Loucy (cell line): ENCODE measurements at regions not wholly inside any gene's neighbourhood (a gene's known extent, or its start where the extent isn't known, plus 50 kb on each side); places are given as distances from the start of the nearest gene placed in this dataset.

ENCODE experiments used
- H2AFZ ChIP-seq: fragments of 200-600 bp; sonication (generic); 2 replicates; pipeline ENCODE4 v1.6.0; 2016; ENCODE audit warnings: antibody characterized with exemption, mild to moderate bottlenecking, low read length, moderate library complexity
- H3F3A ChIP-seq: fragments of 200-600 bp; 2 replicates; pipeline ENCODE4 v1.6.0; 2016; ENCODE audit warnings: antibody characterized with exemption, low read depth, mild to moderate bottlenecking
- H3K27me3 ChIP-seq: fragments of 200-600 bp; sonication (generic); 2 replicates; pipeline ENCODE4 v1.6.1; 2014; ENCODE audit warnings: low read length, mild to moderate bottlenecking; ENCODE audit not compliant: insufficient read depth, poor library complexity, severe bottlenecking
- H3K36me3 ChIP-seq: fragments of 200-600 bp; sonication (generic); 2 replicates; pipeline ENCODE4 v1.6.1; 2016; ENCODE audit warnings: low read length; ENCODE audit not compliant: insufficient read depth
- H3K4me1 ChIP-seq: fragments of 200-600 bp; sonication (generic); 2 replicates; pipeline ENCODE4 v1.5.1; 2014; ENCODE audit warnings: low read length, mild to moderate bottlenecking; ENCODE audit not compliant: insufficient read depth, poor library complexity, severe bottlenecking
- H3K4me2 ChIP-seq: fragments of 200-600 bp; sonication (generic); 2 replicates; pipeline ENCODE4 v1.6.0; 2014; ENCODE audit warnings: antibody characterized with exemption, low read length, low read depth, mild to moderate bottlenecking; ENCODE audit not compliant: poor library complexity, severe bottlenecking
- H3K4me3 ChIP-seq: fragments of 200-600 bp; sonication (generic); 2 replicates; pipeline ENCODE4 v1.5.1; 2014; ENCODE audit warnings: low read length, mild to moderate bottlenecking, mixed read lengths; ENCODE audit not compliant: poor library complexity, severe bottlenecking
- H3K79me2 ChIP-seq: fragments of 200-600 bp; sonication (generic); 2 replicates; pipeline ENCODE4 v1.6.1; 2014; ENCODE audit warnings: low read length; ENCODE audit not compliant: insufficient read depth
- H3K9ac ChIP-seq: fragments of 200-600 bp; sonication (generic); 2 replicates; pipeline ENCODE4 v1.6.0; 2014; ENCODE audit warnings: mild to moderate bottlenecking, low read depth, low read length, moderate library complexity; ENCODE audit not compliant: poor library complexity, severe bottlenecking
- H3K9me2 ChIP-seq: fragments of 200-600 bp; sonication (generic); replicated peaks from 2 replicates; pipeline ENCODE4 v1.6.1; 2016; ENCODE audit warnings: low read depth, low read length, mixed read lengths
- H3K9me3 ChIP-seq: fragments of 200-600 bp; sonication (generic); 2 replicates; pipeline ENCODE4 v1.6.1; 2014; ENCODE audit warnings: mild to moderate bottlenecking, antibody characterized with exemption, low read length, low read depth; ENCODE audit not compliant: insufficient read depth
- H4K20me1 ChIP-seq: fragments of 200-600 bp; sonication (generic); 2 replicates; pipeline ENCODE4 v1.6.0; 2014; ENCODE audit warnings: antibody characterized with exemption, low read length, mild to moderate bottlenecking; ENCODE audit not compliant: insufficient read depth, poor library complexity, severe bottlenecking
- EZH2phosphoT487 ChIP-seq: fragments of 200-600 bp; IDR thresholded peaks from 2 replicates; pipeline ENCODE4 v1.6.1; 2018; ENCODE audit warnings: antibody characterized with exemption, mild to moderate bottlenecking, moderate library complexity, borderline replicate concordance
- TF ChIP-seq, protein P1 (sequence below): fragments of 200-600 bp; sonication (generic); conservative IDR thresholded peaks from 2 replicates; pipeline ENCODE4 v1.5.1; 2014; ENCODE audit warnings: mild to moderate bottlenecking, antibody characterized with exemption, low read length

DNA sequence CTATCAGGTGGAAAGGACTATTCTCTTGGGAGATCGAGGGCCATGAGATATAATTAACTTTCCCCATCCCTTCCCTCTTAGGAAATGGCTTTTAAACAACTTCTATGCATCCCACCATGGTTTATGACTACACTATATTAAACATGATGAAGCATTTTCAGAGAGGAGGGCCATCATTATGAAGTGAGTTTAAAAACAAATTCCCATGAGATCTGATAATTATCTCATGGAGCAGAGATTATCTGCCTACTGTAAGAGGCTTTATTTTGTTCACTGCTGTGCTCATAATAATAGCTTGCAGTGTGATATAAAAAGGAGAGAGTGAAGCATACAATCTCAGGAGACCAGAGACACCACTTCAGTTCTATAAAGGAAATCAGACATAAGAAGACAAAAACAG is 330.5 kb upstream of the ZFP42 start:
- Histone ChIP-seq H4K20me1 (no peaks in the 10 kb centered on the region), H3K79me2 (no peaks in the 10 kb centered on the region), H3K4me3 (no peak overlapping the region), H3K9me3 (peaks cover 4% of the 10 kb centered on the region; the same call in 1 of the 2 replicates), H3K9me2 (no peaks in the 10 kb centered on the region), H3K4me2 (no peak overlapping the region), H3K36me3 (no peaks in the 10 kb centered on the region), H2AFZ (no peak overlapping the region), H3K4me1 (no peaks in the 10 kb centered on the region), H3K9ac (no peak overlapping the region), H3F3A (no peaks in the 10 kb centered on the region), H3K27me3 (no peaks in the 10 kb centered on the region)
- no peak for TF ChIP-seq EZH2phosphoT487
- TF ChIP-seq, protein P1, sequence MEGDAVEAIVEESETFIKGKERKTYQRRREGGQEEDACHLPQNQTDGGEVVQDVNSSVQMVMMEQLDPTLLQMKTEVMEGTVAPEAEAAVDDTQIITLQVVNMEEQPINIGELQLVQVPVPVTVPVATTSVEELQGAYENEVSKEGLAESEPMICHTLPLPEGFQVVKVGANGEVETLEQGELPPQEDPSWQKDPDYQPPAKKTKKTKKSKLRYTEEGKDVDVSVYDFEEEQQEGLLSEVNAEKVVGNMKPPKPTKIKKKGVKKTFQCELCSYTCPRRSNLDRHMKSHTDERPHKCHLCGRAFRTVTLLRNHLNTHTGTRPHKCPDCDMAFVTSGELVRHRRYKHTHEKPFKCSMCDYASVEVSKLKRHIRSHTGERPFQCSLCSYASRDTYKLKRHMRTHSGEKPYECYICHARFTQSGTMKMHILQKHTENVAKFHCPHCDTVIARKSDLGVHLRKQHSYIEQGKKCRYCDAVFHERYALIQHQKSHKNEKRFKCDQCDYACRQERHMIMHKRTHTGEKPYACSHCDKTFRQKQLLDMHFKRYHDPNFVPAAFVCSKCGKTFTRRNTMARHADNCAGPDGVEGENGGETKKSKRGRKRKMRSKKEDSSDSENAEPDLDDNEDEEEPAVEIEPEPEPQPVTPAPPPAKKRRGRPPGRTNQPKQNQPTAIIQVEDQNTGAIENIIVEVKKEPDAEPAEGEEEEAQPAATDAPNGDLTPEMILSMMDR = no peak

GRCh38 chr4:187666034-187666433 is 329.5 kb upstream of the ZFP42 start:
- Histone ChIP-seq H3K9me2 (no peaks in the 10 kb centered on the region), H3K79me2 (no peaks in the 10 kb centered on the region), H3K4me3 (no peak overlapping the region), H3K9me3 (peaks cover 4% of the 10 kb centered on the region; the same call in 1 of the 2 replicates), H3F3A (no peaks in the 10 kb centered on the region), H3K9ac (no peak overlapping the region), H2AFZ (no peak overlapping the region), H3K36me3 (no peaks in the 10 kb centered on the region), H4K20me1 (no peaks in the 10 kb centered on the region), H3K4me2 (no peak overlapping the region), H3K27me3 (no peaks in the 10 kb centered on the region), H3K4me1 (no peaks in the 10 kb centered on the region)
- no peak for TF ChIP-seq EZH2phosphoT487
- TF ChIP-seq, protein P1 = no peak

DNA sequence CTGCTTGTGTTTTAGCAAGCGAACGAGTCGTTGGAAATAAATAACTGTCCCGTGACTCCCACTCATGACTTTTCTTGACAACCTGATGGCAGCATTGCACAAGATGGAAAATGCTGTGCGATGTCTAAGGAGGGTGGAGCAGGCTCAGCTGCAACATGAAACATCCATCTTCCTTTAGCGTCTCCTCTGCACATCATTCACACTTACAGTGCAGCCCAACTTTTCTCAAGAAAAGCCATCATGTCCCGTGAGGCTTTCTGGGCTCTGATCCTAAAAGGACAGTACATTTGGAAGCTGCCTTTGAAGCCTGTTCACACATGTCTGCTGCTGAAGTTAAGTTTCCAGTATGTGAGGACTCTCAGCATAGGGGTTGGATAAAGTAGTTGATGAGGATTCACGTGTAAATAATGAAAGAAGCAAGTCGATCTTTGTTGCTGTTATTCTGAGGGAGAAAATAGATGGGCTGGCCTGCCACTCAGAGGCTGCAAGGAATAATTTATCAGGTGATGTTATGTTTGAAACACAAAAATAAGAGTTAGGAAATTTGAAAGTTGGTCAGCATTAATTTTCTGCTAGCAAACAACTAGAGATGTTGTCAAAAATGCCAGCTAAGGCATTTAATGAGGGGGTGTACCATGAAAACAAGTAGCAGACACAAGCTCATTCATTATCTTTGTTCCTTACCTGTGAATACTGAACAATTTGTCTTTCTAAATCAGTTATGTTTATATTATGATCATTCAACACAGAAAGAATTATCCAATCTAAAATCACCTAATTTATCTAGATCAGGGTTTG is 328.7 kb upstream of the ZFP42 start:
- H3K4me1 ChIP-seq = no peaks in the 10 kb centered on the region

More for the DNA sequence above, 328.7 kb upstream of the ZFP42 start:
- Histone ChIP-seq H3K79me2 (no peaks in the 10 kb centered on the region), H3K9ac (no peak overlapping the region), H3F3A (no peaks in the 10 kb centered on the region), H3K36me3 (no peaks in the 10 kb centered on the region), H4K20me1 (no peaks in the 10 kb centered on the region), H3K9me3 (peaks cover 4% of the 10 kb centered on the region; the same call in 1 of the 2 replicates), H3K4me2 (no peak overlapping the region), H3K4me3 (no peak overlapping the region), H3K27me3 (no peaks in the 10 kb centered on the region), H2AFZ (no peak overlapping the region), H3K9me2 (no peaks in the 10 kb centered on the region)
- TF ChIP-seq, protein P1 = no peak
- TF ChIP-seq EZH2phosphoT487 = no peak
